H1 (cell line): ENCODE measurements at regions not wholly inside any gene's neighbourhood (a gene's known extent, or its start where the extent isn't known, plus 50 kb on each side); places are given as distances from the start of the nearest gene placed in this dataset.

Source experiments
- CHD1 ChIP-seq: IDR thresholded peaks from 2 replicates; pipeline ENCODE4 v1.6.1; 2012; ENCODE audit warnings: low read depth, low read length, improper control_type of control experiment
- CHD2 ChIP-seq: IDR thresholded peaks from 2 replicates; pipeline ENCODE4 v1.6.1; 2012; ENCODE audit warnings: low read length, improper control_type of control experiment
- EGR1 ChIP-seq: IDR thresholded peaks from 2 replicates; pipeline ENCODE4 v1.6.1; 2011; ENCODE audit warnings: low read depth, low read length, borderline replicate concordance
- EP300 ChIP-seq, 2 experiments: IDR thresholded peaks; 1 replicate in 1 of 2; 2 replicates in 1 of 2; pipeline ENCODE4 v1.6.1; 2011 to 2012; ENCODE audit warnings: low read depth in 2 of 2, low read length in 2 of 2, mild to moderate bottlenecking in 2 of 2, borderline replicate concordance in 1 of 2, inconsistent platforms in 1 of 2, moderate library complexity in 1 of 2
- JUND ChIP-seq: IDR thresholded peaks from 2 replicates; pipeline ENCODE4 v1.6.1; 2011; ENCODE audit warnings: mild to moderate bottlenecking, improper control_type of control experiment, low read length
- POLR2AphosphoS5 ChIP-seq: IDR thresholded peaks from 2 replicates; pipeline ENCODE4 v1.6.1; 2011; ENCODE audit warnings: low read depth, low read length
- SUZ12 ChIP-seq: fragments of 200-600 bp; sonication (generic); IDR thresholded peaks from 2 replicates; pipeline ENCODE4 v1.6.1; 2012; ENCODE audit warnings: mild to moderate bottlenecking, inconsistent platforms, low read length, moderate library complexity, mixed read lengths
- YY1 ChIP-seq: IDR thresholded peaks from 2 replicates; pipeline ENCODE4 v1.6.1; 2011; ENCODE audit warnings: low read depth, mild to moderate bottlenecking, low read length
- TF ChIP-seq, protein P1 (sequence below), 3 experiments: IDR thresholded peaks; 1 replicate in 2 of 3; 2 replicates in 1 of 3; pipeline versions ENCODE4 v1.5.1 to v1.6.1; 2011; ENCODE audit warnings: low read length in 3 of 3, mild to moderate bottlenecking in 3 of 3, inconsistent platforms in 2 of 3, low read depth in 1 of 3, moderate library complexity in 1 of 3; ENCODE audit not compliant: insufficient read depth in 1 of 3; ENCODE audit errors: control extremely low read depth in 1 of 3
- TF ChIP-seq, protein P2 (sequence below): IDR thresholded peaks from 2 replicates; pipeline ENCODE4 v1.6.1; 2011; ENCODE audit warnings: low read length, improper control_type of control experiment

DNA sequence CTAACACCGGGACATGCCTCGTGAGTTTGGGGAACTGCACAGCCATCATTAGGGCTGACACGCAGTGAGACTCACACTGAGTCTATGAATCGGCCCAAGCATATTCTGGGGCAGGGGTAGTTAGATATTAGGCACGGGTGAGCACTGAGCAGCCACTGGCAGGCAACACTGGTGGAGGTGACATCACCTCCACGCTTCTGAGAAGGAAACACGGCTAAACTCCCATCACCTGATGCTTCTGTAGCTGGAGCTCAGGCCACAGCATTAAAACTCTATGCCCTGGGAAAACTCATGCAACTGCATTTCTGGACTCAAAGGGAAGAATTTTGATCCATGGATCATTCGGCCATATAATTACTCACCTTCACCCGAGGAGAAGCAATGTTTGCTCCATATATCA, 100.8 kb upstream of the OTUD4 start:
- TF ChIP-seq, protein P1, sequence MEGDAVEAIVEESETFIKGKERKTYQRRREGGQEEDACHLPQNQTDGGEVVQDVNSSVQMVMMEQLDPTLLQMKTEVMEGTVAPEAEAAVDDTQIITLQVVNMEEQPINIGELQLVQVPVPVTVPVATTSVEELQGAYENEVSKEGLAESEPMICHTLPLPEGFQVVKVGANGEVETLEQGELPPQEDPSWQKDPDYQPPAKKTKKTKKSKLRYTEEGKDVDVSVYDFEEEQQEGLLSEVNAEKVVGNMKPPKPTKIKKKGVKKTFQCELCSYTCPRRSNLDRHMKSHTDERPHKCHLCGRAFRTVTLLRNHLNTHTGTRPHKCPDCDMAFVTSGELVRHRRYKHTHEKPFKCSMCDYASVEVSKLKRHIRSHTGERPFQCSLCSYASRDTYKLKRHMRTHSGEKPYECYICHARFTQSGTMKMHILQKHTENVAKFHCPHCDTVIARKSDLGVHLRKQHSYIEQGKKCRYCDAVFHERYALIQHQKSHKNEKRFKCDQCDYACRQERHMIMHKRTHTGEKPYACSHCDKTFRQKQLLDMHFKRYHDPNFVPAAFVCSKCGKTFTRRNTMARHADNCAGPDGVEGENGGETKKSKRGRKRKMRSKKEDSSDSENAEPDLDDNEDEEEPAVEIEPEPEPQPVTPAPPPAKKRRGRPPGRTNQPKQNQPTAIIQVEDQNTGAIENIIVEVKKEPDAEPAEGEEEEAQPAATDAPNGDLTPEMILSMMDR (IDR thresholded peaks at IDR 0.05; ENCODE audit: control extremely low read depth in 1 of 3, insufficient read depth in 1 of 3, low read depth in 1 of 3, low read length in 3 of 3), result no peak
- TF ChIP-seq EP300 (IDR thresholded peaks at IDR 0.05; ENCODE audit: borderline replicate concordance in 1 of 2, low read depth in 2 of 2, low read length in 2 of 2) (no peak), CHD2 (no peak), EGR1 (no peak), SUZ12 (no peak), JUND (no peak), YY1 (no peak), POLR2AphosphoS5 (no peak), CHD1 (no peak)
- TF ChIP-seq, protein P2, sequence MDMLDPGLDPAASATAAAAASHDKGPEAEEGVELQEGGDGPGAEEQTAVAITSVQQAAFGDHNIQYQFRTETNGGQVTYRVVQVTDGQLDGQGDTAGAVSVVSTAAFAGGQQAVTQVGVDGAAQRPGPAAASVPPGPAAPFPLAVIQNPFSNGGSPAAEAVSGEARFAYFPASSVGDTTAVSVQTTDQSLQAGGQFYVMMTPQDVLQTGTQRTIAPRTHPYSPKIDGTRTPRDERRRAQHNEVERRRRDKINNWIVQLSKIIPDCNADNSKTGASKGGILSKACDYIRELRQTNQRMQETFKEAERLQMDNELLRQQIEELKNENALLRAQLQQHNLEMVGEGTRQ, result no peak
